ENCODE measurements at regions not wholly inside any gene's neighbourhood (a gene's known extent, or its start where the extent isn't known, plus 50 kb on each side); places are given as distances from the start of the nearest gene placed in this dataset.

DNA sequence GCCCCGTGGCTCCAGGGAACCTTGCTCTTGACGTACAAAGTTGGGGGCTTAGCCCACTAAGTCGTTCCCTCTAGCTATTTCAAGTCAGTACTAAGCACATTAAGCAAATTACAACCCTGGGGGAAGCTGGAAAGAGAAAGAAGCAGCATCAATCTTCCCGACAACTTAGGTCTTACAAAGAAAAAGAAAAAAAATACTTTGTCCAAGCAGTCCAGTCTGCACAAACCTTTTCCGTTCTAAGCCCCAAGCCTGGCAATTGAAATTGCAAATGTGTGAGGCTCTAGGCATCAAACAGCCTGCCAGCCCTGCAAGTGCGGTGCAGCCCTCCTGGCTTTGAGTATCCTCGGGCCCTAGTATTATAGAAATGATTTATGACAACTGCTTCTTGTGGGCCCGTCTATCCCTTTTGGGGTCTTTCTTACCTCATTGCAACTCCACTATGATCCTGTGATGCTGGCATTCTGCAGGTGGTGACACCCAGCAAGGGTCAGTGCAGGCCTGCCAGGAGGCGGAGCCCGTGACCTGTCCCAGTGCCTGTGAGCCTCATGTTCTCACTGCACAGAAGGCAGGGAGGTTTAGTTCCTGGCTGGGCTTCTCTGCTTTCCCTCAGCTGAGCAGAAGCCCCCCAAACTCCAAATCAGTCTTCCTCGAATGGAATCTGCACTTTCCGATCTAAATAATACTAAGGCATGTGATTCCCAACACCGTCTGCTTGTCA lies 232.3 kb upstream of the IRX2 start:
- no peak for DNase-seq

GRCh38 chr5:2981652-2982051 lies 230.2 kb upstream of the IRX2 start:
- no peak for DNase-seq

DNA sequence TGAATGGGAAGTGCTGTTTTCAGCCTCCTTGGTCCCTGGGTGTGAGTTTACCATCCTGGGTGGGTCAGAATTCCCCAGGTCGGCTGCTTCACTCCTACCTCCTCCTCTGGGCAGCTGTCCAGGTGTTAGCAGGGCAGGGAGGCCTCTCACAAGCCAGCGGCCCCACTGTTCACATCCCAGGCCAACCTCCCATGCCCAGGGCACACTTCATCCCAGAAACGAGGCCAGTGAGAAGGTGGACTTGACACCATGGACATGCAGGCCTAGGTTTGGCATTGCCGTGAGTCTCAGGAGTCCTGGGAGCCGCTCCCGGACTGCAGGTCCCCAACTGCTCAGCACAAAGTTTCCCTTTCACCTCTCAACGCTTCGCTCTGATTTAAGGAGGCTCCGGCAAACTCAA lies 229.6 kb upstream of the IRX2 start:
- no peak for DNase-seq

DNA sequence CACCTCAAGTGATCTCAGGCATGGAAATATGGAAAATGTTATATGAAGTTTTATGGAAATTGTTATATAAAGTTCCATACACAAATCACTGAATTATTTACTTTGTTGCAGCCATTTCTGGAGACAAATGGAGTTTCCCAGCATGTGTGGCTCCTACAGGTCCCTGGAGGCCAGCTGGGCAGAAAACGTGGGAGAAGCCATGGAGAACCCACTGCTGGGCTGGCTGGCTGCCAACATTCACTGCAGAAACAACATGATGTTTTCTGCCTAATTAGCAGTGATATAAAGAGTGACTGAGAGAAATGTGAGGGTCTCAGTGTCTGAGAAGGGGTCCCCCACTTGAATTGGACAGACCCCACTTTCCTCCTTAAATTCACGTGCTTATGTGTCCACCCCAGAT lies 208.8 kb upstream of the IRX2 start:
- DNase-seq: no peak

DNA sequence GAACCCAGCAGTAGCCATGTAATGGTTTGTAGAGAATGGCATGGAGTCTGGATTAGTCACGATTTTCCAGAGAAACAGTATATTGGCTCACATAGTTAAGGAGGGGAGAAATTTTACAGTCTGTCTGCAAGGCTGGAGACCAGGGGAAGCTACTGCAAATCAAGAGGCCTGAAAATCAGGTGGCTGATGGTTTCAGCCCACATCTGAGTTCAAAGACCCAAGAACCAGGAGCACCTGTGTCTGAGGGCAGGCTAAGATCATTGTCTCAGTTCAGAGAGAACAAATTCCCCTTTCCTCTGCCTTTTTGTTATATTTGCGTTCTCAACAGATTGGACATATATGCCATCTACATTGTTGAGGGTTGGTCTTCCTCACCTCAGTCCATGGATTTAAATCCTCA lies 207.5 kb upstream of the IRX2 start:
- DNase-seq: no peak

DNA sequence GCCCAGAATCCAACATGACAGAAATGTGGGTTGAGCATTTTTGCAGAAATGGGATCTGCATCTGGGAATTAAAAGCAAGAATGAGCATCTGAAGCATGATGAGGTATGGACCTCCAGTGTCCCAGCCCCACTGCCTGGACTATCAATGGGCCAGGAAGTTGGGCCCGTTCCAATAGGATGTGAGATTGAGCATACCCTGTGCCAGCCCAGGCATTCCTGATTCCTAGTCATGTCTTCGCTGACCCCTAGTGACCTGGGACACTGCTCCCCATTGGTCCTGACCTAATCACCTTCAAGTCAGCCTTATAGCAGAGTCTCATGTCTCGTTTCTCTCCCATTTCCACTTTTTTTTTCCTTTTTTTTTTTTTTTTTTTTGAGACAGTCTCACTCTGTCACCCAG lies 197.4 kb upstream of the IRX2 start:
- DNase-seq: no peak

DNA sequence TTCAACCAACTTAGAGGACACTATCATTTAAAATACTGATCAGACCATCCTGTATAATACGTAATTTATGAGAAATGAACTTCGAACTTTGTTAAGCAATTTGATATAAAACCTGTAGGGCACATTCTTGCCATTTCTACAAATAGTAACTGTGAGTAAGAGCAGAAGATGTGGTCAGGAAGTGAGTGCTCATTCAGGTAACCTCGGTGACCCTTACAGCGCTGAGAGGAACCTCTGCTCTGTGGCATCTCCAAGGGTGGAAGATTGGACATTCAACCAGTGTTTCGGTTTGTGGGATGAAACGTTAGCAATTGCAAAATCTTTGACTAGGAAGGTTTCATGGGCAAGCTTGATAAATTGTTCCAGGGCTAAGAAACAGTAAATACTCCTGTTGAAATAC lies 194.8 kb upstream of the IRX2 start:
- no peak for DNase-seq

- DNase-seq: no peak
These were observed 184.9 kb upstream of the IRX2 start for GRCh38 chr5:2936413-2936812.

GRCh38 chr5:2929779-2930178 lies 178.3 kb upstream of the IRX2 start:
- DNase-seq: no peak

- DNase-seq: no peak
These were observed 170.2 kb upstream of the IRX2 start for GRCh38 chr5:2921651-2922050.

GRCh38 chr5:2921176-2921575 lies 169.7 kb upstream of the IRX2 start:
- DNase-seq: no peak

DNA sequence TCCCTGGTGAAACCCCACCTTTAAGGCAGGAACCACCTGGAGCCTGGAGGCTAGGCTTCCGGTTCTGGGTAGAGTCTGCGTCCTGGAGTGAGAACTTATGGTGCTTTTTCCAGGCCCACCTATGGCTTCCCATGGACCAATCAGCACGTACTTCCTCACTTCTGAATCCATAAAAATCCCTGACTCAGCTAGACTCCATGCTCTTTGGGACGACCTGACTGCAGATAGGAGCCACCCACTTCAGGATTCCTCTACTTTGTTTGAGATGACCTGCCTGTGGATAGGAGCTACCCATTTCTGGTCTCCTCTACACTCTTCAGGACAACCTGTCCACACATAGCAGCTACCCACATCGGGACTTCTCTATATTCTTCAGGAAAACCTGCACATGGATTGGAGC lies 168.8 kb upstream of the IRX2 start:
- no peak for DNase-seq

- DNase-seq: no peak
These were observed 168.0 kb upstream of the IRX2 start for GRCh38 chr5:2919310-2920018.

GRCh38 chr5:2917524-2917923 lies 166.0 kb upstream of the IRX2 start:
- no peak for DNase-seq

- no peak for DNase-seq
These were observed 165.6 kb upstream of the IRX2 start for GRCh38 chr5:2917093-2917492.

DNA sequence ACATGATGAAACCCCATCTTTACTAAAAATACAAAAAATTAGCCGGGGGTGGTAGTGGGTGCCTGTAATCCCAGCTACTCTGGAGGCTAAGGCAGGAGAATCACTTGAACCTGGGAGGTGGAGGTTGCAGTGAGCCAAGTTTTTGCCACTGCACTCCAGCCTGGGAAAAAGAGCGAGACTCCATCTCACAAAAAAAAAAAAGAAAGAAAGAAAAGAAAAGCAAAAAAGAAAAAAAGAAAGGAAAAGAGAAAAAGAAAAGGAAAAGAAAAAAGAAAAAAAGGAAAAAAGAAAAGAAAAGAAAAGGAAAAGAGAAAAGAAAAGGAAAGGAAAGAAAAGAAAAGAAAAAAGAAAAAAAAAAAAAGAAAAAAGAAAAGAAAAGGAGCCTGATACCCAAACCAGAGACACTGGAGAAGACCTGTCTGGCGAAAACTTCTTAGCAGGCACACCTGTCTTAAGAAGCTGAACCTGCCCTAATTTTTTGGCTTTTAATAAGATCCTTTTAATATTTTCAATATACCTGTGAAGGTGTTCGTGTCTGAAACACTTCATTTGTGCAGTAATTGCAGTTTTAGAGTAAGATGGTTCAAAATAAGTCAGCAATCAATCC lies 164.7 kb upstream of the IRX2 start:
- DNase-seq: no peak

DNA sequence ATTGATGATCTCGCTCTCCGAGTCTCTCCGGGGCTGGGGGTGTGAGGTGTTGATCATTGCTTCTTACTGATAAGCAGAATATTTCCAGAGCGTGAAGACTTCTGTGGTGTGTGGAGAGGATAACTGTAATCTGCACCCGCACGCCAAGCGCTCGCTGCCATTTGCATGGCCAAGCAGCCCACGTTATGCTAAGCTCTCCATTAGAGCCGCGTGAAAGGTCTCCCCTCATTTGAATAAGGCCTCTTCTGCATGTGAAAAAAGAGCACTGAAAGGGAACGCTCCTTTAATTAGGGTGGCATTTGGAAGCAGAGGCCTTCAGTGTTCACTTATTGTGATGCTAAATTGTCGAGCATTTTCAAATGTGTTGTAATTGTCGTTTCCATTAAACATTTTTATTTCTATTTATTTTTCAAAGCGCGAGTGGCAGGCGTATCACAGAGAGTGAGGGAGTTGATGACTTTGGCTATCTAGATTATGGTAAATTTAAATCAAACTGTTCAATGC lies 163.6 kb upstream of the IRX2 start:
- no peak for DNase-seq

GRCh38 chr5:2914022-2914661 lies 162.7 kb upstream of the IRX2 start:
- no peak for DNase-seq

- no peak for DNase-seq
These were observed 161.8 kb upstream of the IRX2 start for GRCh38 chr5:2913281-2913680.

DNA sequence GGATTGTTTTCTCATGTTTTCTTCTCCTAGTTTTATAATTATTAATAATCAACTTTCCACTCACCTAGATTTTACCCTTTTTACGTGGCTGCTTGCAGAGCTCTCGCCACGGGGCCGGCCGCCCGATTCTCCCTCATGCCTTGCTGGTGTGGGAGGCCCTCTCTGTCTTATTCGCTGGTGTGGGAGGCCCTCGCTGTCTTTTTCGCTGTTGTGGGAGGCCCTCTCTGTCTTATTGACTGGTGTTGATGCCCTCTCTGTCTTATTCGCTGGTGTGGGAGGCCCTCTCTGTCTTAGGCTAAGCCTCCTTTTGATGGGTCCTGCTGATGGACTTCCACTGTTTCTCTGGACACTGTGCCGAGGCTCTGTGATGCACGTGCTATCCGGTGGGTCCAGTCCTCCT lies 161.3 kb upstream of the IRX2 start:
- no peak for DNase-seq

DNA sequence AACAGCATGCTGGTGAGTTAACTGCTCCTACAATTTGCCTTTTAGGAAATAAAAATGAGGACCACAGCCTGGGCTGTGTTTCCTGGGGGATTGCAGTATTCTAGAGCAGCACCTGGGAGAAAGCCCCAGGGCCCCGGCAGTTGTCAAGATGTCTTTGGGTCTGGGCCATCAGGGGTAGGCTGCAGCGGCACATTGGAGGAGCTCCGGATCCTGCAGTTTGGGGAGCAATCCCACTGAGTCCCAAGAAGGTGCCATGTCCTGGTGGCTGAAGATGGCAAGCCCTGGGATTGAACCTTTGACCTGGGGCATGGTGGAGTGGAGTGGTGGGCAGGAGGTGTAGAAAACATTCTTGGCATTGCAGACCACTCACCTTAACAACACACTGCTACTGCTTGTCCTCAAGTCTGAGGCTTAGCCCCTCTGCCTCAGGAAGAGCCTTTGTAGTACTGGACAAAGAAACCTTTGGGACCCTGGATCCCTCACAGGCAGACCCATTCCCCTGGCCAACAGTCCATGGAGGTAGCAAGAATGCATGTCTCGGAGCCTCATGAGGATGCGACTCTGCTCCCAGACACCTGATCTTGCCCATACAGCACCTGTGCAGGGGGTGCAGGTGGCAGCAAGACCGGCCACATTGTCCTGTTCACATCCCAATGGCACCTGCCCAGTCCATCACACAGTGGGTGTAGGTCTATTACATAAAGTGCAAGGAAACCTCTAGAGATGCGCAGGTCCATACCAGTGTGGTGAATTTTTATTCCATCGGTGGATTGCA lies 159.1 kb upstream of the IRX2 start:
- no peak for DNase-seq

DNA sequence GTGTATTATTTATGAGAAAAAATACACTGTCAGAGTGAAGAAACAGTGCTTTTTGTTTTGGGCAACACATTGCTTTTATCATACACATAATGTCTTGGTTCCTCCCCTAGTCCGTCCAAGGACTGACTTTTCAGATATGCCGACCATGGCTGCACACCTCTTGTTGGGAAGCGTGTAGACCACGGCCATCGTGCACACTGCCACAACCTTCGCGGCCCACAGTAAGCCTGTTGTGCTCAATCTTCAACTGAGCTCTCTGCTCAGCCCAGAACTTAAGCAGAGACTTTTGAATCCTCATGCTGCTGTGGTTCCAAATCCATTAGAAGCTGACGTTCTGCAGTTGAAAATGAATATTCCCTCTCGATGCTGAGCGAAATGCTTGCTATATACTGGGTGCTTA lies 157.6 kb upstream of the IRX2 start:
- no peak for DNase-seq

- DNase-seq: no peak
These were observed 156.6 kb upstream of the IRX2 start for GRCh38 chr5:2908086-2908485.
